ENCODE measurements at regions not wholly inside any gene's neighbourhood (a gene's known extent, or its start where the extent isn't known, plus 50 kb on each side); places are given as distances from the start of the nearest gene placed in this dataset.

DNA sequence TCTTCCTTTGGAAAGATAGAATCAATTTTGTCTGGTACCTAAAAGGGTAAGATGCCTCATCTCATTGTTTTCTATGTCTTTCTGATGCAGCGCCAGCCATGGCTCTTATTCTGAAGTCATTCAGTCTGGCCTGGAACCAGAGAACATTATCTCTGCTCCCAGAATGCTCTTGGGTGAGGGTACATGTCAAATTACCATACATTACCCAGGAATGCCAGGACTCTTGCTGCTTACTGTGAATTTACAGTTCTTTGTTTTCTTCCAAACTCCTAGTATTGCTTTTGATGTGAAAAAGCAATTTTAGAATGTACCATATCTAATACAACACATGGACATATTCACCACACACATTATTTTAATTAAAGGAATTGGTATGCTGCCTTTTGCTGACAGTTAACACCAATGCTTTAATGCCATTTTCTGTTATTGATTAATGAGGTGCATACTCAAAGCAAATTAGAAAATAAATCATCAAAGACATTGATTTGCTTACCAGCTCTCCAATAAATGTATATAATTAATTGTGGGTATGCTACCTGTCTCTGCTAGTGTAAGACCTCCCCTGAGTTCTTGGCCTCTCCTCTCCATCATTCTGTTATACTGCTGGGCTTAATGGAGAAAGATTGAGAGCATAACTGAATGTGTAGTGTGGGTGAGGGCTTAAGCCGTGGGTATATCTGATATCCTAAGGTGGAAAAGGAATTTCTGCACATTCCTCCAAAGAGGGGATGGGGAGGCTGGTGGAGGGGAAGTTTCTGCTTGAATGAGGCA is 337.7 kb downstream of the C12orf75 start:
- Histone ChIP-seq H3K4me3 (no peak overlapping the region), H3K9me3 (no peaks in the 10 kb centered on the region), H3K4me1 (ENCODE audit: low read depth) (no peaks in the 10 kb centered on the region), H3K36me3 (ENCODE audit: low read depth) (no peaks in the 10 kb centered on the region)
- ATAC-seq = no peak
- intact Hi-C loops (cut with DNase I, micrococcal nuclease) = no loop called here
- TF ChIP-seq, protein P1, sequence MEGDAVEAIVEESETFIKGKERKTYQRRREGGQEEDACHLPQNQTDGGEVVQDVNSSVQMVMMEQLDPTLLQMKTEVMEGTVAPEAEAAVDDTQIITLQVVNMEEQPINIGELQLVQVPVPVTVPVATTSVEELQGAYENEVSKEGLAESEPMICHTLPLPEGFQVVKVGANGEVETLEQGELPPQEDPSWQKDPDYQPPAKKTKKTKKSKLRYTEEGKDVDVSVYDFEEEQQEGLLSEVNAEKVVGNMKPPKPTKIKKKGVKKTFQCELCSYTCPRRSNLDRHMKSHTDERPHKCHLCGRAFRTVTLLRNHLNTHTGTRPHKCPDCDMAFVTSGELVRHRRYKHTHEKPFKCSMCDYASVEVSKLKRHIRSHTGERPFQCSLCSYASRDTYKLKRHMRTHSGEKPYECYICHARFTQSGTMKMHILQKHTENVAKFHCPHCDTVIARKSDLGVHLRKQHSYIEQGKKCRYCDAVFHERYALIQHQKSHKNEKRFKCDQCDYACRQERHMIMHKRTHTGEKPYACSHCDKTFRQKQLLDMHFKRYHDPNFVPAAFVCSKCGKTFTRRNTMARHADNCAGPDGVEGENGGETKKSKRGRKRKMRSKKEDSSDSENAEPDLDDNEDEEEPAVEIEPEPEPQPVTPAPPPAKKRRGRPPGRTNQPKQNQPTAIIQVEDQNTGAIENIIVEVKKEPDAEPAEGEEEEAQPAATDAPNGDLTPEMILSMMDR (IDR thresholded peaks at IDR 0.05) = no peak
- DNase-seq = no peak

DNA sequence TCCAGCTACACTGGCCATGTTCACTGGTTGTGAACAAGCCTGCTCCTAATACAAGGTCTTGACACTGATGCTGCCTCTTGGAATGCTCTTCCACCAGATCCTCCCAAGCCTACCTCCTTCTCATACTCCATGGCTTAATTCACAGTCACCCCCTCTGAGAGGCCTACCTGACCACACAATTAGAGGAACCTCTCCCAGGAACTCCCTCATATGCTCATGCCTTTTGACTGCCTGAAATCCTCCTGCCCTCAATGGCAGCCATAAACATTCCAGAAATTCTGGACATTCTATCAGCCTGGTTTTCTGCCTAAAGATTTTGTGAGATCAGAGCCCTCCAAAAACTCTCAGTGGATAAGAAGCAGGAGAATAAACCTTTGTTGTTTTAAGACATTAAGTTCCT is 340.2 kb downstream of the C12orf75 start:
- ATAC-seq (no peak), DNase-seq (no peak)
- no peak overlapping the region for H3K4me3 ChIP-seq
- TF ChIP-seq, protein P1 (IDR thresholded peaks at IDR 0.05) = no peak
- intact Hi-C loops (cut with DNase I, micrococcal nuclease) = no loop called here
- H3K4me1 ChIP-seq (ENCODE audit: low read depth) = peaks cover 4% of the 10 kb centered on the region
- no peaks in the 10 kb centered on the region for H3K36me3 ChIP-seq (ENCODE audit: low read depth)
- no peaks in the 10 kb centered on the region for H3K9me3 ChIP-seq

DNA sequence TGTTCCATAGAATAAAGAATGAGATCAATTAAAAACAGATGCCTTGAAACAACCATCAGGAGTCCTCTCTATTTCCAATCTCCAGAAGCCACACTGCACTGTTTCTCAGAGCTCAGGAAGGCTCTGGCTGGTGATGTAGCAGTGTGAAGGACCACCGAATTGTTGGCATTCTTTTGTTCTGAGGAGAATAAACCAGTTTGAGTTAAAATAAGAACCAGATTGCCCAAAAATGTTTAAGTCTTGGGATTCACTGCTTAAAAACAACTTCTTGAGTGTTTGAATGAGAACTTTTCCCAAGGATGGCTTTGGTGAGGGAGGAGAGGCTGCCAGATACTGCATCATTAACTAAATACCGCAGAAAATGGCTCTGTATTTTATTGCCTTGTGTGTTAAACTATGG is 341.2 kb downstream of the C12orf75 start:
- ATAC-seq = no peak
- TF ChIP-seq, protein P1 (IDR thresholded peaks at IDR 0.05) = no peak
- Histone ChIP-seq H3K9me3 (no peaks in the 10 kb centered on the region), H3K4me3 (no peak overlapping the region), H3K36me3 (ENCODE audit: low read depth) (no peaks in the 10 kb centered on the region), H3K4me1 (ENCODE audit: low read depth) (peaks cover 10% of the 10 kb centered on the region)
- DNase-seq = no peak
- intact Hi-C loops (cut with DNase I, micrococcal nuclease) = no loop called here

DNA sequence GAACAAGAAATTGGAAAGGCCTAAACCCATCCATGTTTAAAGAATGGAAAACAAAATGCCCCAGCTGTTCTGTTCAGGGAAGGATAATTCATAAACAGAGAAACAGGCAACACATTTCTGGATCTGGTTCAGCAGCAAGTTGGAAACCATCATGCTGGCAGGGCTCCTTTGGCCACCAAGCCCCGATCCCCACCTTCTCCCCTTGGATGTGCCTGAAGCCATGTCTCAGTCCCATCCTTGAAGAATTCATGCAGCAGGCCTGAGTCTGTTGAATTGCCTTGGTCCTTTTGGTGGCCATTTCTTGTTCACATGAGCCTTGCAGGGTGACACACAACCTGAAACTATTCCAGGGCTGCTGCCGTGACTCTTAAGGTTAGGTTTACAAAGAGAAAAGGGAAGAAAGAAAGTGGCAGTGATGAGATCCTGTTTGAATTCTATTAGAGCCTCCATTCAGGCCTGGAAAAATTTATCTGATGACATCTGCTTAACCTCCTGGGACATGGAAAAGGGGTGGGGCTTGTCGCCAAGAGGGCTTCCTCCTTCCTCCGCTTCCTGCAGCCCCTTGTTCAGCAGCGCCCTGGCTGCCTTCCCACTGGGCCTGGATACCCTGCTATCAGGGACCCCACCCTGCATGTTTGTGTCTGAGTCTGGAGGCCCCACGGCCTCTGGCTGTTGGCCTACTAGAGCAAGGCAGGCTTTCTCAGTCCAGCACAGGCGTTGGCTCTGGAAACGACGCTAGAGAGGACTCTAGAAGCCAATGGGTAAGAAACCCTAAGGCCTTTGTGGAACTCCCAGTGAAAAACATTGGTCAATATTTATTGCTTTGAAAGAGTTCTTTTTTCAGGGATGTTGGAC is 341.9 kb downstream of the C12orf75 start:
- TF ChIP-seq, protein P1 (IDR thresholded peaks at IDR 0.05) = no peak
- H3K9me3 ChIP-seq = no peaks in the 10 kb centered on the region
- ATAC-seq = no peak
- H3K4me3 ChIP-seq = no peak overlapping the region
- peaks cover 14% of the 10 kb centered on the region for H3K4me1 ChIP-seq (ENCODE audit: low read depth)
- intact Hi-C loops (cut with DNase I, micrococcal nuclease) = no loop called here
- peak; percentile 25 to 54 (median 36) for DNase-seq
- no peaks in the 10 kb centered on the region for H3K36me3 ChIP-seq (ENCODE audit: low read depth)

DNA sequence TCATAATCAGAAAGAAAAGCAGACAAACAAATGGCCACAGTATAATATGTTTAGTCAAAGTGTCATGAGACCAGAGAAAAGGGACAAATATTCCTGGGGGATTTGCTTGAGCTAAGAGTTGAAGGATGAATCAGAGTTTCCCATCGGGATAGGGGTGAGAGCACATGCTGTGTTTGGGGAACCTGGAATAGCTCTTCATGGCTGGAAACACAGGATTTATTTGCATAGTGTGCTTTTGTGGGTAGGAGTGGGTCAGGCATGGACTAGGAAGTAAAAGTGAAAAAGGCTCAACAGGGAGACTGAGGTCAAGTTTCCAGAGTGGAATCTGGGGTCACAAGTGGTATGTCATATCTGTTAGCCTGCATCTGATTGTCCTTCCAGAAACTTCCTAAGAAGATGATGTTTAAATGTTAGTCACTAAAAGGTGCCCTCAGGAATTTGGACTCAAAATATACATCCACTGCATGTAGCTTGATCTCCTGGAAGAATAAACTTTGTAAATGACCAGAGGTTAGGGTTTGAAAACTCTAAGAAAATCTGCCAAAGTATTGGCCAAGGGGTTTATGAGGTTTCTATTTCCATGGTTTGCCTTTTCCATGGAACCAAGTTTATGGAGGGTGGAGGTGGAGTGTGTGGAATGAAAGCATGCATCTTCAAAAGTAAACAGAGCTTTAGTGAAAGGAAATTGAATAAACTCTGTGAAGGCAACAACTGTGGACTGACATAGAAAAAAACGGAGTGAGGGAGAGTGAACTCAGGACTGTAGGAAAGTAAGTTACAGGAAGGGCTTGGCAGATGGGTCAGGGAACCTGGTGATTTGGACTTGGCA is 344.6 kb downstream of the C12orf75 start:
- TF ChIP-seq, protein P1 (IDR thresholded peaks at IDR 0.05) = no peak
- Histone ChIP-seq H3K4me3 (no peak overlapping the region), H3K4me1 (ENCODE audit: low read depth) (peaks cover 15% of the 10 kb centered on the region), H3K36me3 (ENCODE audit: low read depth) (no peaks in the 10 kb centered on the region), H3K9me3 (no peaks in the 10 kb centered on the region)
- peak in 1 of 3 donors; percentile 14 for DNase-seq
- ATAC-seq = peak; percentile 10
- intact Hi-C loops (cut with DNase I, micrococcal nuclease) = no loop called here

All from mucosa of descending colon (tissue), 3 donors.